Activated B cell treated with CpG ODN at 0.5 μM for 24 hours (primary cell): ENCODE measurements at regions not wholly inside any gene's neighbourhood (a gene's known extent, or its start where the extent isn't known, plus 50 kb on each side); places are given as distances from the start of the nearest gene placed in this dataset.

Source experiments
- ATAC-seq: fragments of 200-7000 bp; cut with Tn5 transposase; one replicate; pipeline ENCODE4 v1.10.0; 2021; ENCODE audit warnings: low read depth, mild to moderate bottlenecking, moderate library complexity
- CTCF ChIA-PET: fragments of 350-600 bp; sonication (Branson Sonifier 250); formaldehyde crosslinking; loops from one replicate; lab custom pipeline; 2021; ENCODE audit warnings: antibody characterized with exemption; lab: Charles Lee
- POLR2A ChIA-PET: fragments of 350-600 bp; sonication (Branson Sonifier 250); formaldehyde crosslinking; loops from one replicate; lab custom pipeline; 2021; ENCODE audit warnings: antibody characterized with exemption; lab: Charles Lee
- DNase-seq: peaks from one replicate; pipeline ENCODE4 v3.0.0; 2022
- H3K27ac Mint-ChIP-seq: one replicate; pipeline ENCODE4 v1.8.0; 2020; ENCODE audit warnings: mixed read lengths
- H3K27me3 Mint-ChIP-seq: one replicate; pipeline ENCODE4 v1.8.0; 2021; ENCODE audit warnings: mixed read lengths
- H3K36me3 Mint-ChIP-seq: one replicate; pipeline ENCODE4 v1.8.0; 2021; ENCODE audit warnings: low read depth, mixed read lengths
- H3K4me1 Mint-ChIP-seq: one replicate; pipeline ENCODE4 v1.8.0; 2021; ENCODE audit warnings: mixed read lengths
- H3K4me3 Mint-ChIP-seq: one replicate; pipeline ENCODE4 v1.8.0; 2020; ENCODE audit warnings: mild to moderate bottlenecking, mixed read lengths
- H3K9me3 Mint-ChIP-seq: one replicate; pipeline ENCODE4 v1.8.0; 2020; ENCODE audit warnings: mixed read lengths
- CTCF ChIP-seq: fragments of 200-600 bp; IDR thresholded peaks from one replicate; pipeline ENCODE4 v1.8.0; 2022; ENCODE audit warnings: antibody characterized with exemption, mild to moderate bottlenecking
- intact Hi-C: fragments of 100-400 bp; cut with micrococcal nuclease; formaldehyde crosslinking; loops from one replicate; pipeline ENCODE4 v1.15.1; 2024

GRCh38 chr13:44268980-44269379, 104.6 kb upstream of the SERP2 start:
- Mint-ChIP-seq H3K4me3 (no peak overlapping the region), H3K27ac (no peak overlapping the region), H3K36me3 (no peaks in the 10 kb centered on the region), H3K9me3 (no peaks in the 10 kb centered on the region), H3K27me3 (peaks cover 7% of the 10 kb centered on the region), H3K4me1 (peaks cover 7% of the 10 kb centered on the region)
- POLR2A ChIA-PET: no interaction called here
- DNase-seq (no peak), ATAC-seq (no peak)
- CTCF ChIA-PET: no interaction called here
- no peak for TF ChIP-seq CTCF
- intact Hi-C loops: no loop called here

- no peak overlapping the region for H3K4me3 Mint-ChIP-seq
- DNase-seq: no peak
- no peak overlapping the region for H3K27ac Mint-ChIP-seq
- peaks cover 7% of the 10 kb centered on the region for H3K27me3 Mint-ChIP-seq
- no peak for TF ChIP-seq CTCF
- intact Hi-C loops: loop anchor here (5.0 to 10.0 kb wide), 2 partner anchors 647 to 1995 kb away; partner anchors contain the start of gene AKAP11
- H3K4me1 Mint-ChIP-seq: peaks cover 19% of the 10 kb centered on the region
- H3K36me3 Mint-ChIP-seq: no peaks in the 10 kb centered on the region
- no peak for ATAC-seq
- POLR2A ChIA-PET: no interaction called here
- CTCF ChIA-PET: no interaction called here
- no peaks in the 10 kb centered on the region for H3K9me3 Mint-ChIP-seq
Measured at GRCh38 chr13:44270150-44270549, 103.5 kb upstream of the SERP2 start.

- ATAC-seq (no peak), DNase-seq (no peak)
- Mint-ChIP-seq H3K4me1 (peaks cover 28% of the 10 kb centered on the region), H3K4me3 (no peak overlapping the region), H3K27ac (no peak overlapping the region), H3K27me3 (peaks cover 4% of the 10 kb centered on the region), H3K36me3 (no peaks in the 10 kb centered on the region), H3K9me3 (no peaks in the 10 kb centered on the region)
- ChIA-PET POLR2A (no interaction called here), CTCF (no interaction called here)
- intact Hi-C loops: loop anchor here (5.0 to 10.0 kb wide), 2 partner anchors 646 to 1996 kb away; partner anchors contain the start of gene AKAP11
- TF ChIP-seq CTCF: no peak
Measured at GRCh38 chr13:44271031-44271455, 102.6 kb upstream of the SERP2 start.

- Mint-ChIP-seq H3K4me1 (peaks cover 32% of the 10 kb centered on the region), H3K9me3 (no peaks in the 10 kb centered on the region), H3K36me3 (no peaks in the 10 kb centered on the region), H3K27ac (no peak overlapping the region), H3K27me3 (peaks cover 4% of the 10 kb centered on the region), H3K4me3 (no peak overlapping the region)
- intact Hi-C loops: loop anchor here (5.0 to 10.0 kb wide), 2 partner anchors 646 to 1997 kb away; partner anchors contain the start of gene AKAP11
- CTCF ChIA-PET: no interaction called here
- no peak for TF ChIP-seq CTCF
- POLR2A ChIA-PET: no interaction called here
- ATAC-seq (no peak), DNase-seq (no peak)
Measured at GRCh38 chr13:44271473-44271872, 102.2 kb upstream of the SERP2 start.

GRCh38 chr13:44271915-44272341, 101.7 kb upstream of the SERP2 start:
- intact Hi-C loops: loop anchor here (5.0 to 10.0 kb wide), 2 partner anchors 645 to 1997 kb away; partner anchors contain the start of gene AKAP11
- no peak for TF ChIP-seq CTCF
- H3K27me3 Mint-ChIP-seq: peaks cover 4% of the 10 kb centered on the region
- H3K4me3 Mint-ChIP-seq: no peak overlapping the region
- no peak for DNase-seq
- H3K4me1 Mint-ChIP-seq: peaks cover 34% of the 10 kb centered on the region
- no peaks in the 10 kb centered on the region for H3K9me3 Mint-ChIP-seq
- no peaks in the 10 kb centered on the region for H3K36me3 Mint-ChIP-seq
- no peak overlapping the region for H3K27ac Mint-ChIP-seq
- ChIA-PET POLR2A (no interaction called here), CTCF (no interaction called here)
- no peak for ATAC-seq
